Tibial nerve (tissue), 4 donors: ENCODE measurements at regions not wholly inside any gene's neighbourhood (a gene's known extent, or its start where the extent isn't known, plus 50 kb on each side); places are given as distances from the start of the nearest gene placed in this dataset.

Source experiments
- EP300 ChIP-seq, 2 donors: sonication (generic); formaldehyde crosslinking; IDR thresholded peaks; one replicate each; pipeline ENCODE4 v1.6.1; 2017; ENCODE audit warnings: antibody characterized with exemption in 2 of 2, mild to moderate bottlenecking in 1 of 2
- POLR2A ChIP-seq, 2 donors: fragments of 450-650 bp; IDR thresholded peaks; one replicate each; pipeline ENCODE4 v1.6.1; 2017; ENCODE audit warnings: antibody characterized with exemption in 2 of 2, mild to moderate bottlenecking in 2 of 2, moderate library complexity in 2 of 2
- TF ChIP-seq, protein P1 (sequence below), 5 experiments: fragments of 200-600 bp in 3 of 5; fragments of 450-650 bp in 2 of 5; sonication (generic) in 3 of 5; IDR thresholded peaks; one replicate each; pipeline ENCODE4 v1.5.1; 2016 to 2019; ENCODE audit warnings: antibody characterized with exemption in 5 of 5, mild to moderate bottlenecking in 3 of 5, moderate library complexity in 2 of 5

DNA sequence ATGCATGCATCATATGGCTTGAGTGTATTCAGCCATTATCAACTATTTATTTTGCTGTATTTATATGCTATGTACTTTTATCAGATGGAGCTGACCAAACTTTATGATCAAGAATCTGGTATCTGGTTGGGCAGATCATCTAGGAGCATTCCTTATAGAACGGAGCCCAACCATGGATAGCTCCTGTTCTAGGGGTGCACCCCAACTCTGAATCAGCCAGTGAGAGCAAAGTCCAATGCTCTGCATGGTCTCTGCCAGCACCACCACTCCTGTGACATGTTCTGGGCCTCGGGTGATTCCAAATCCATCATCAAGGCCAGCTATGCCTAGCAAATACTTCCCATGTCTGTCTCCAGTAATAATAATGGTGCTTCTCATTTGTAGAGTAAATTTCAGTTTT lies 517.5 kb downstream of the AGTPBP1 start:
- TF ChIP-seq EP300 (IDR thresholded peaks at IDR 0.05) (no peak), POLR2A (IDR thresholded peaks at IDR 0.05) (no peak)
- TF ChIP-seq, protein P1, sequence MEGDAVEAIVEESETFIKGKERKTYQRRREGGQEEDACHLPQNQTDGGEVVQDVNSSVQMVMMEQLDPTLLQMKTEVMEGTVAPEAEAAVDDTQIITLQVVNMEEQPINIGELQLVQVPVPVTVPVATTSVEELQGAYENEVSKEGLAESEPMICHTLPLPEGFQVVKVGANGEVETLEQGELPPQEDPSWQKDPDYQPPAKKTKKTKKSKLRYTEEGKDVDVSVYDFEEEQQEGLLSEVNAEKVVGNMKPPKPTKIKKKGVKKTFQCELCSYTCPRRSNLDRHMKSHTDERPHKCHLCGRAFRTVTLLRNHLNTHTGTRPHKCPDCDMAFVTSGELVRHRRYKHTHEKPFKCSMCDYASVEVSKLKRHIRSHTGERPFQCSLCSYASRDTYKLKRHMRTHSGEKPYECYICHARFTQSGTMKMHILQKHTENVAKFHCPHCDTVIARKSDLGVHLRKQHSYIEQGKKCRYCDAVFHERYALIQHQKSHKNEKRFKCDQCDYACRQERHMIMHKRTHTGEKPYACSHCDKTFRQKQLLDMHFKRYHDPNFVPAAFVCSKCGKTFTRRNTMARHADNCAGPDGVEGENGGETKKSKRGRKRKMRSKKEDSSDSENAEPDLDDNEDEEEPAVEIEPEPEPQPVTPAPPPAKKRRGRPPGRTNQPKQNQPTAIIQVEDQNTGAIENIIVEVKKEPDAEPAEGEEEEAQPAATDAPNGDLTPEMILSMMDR (IDR thresholded peaks at IDR 0.05): no peak
